Nephron (organoid): ENCODE measurements at regions not wholly inside any gene's neighbourhood (a gene's known extent, or its start where the extent isn't known, plus 50 kb on each side); places are given as distances from the start of the nearest gene placed in this dataset.
A peak's percentile ranks its signal among the peaks of the same experiment; 100 is the strongest.
"Not testable (repeated sequence)": the region's sequence is repeated elsewhere in the genome, so short reads cannot be mapped to it uniquely, and the experiment has no call there.

Experiments used
- H3K27ac Mint-ChIP-seq, 3 experiments: 2 replicates each; pipeline ENCODE4 v1.8.0; 2020; ENCODE audit warnings: mixed read lengths in 3 of 3, mild to moderate bottlenecking in 2 of 3, moderate library complexity in 1 of 3
- H3K27me3 Mint-ChIP-seq: 2 replicates; pipeline ENCODE4 v1.8.0; 2021; ENCODE audit warnings: low read depth, mild to moderate bottlenecking, moderate library complexity, mixed read lengths
- H3K36me3 Mint-ChIP-seq: 2 replicates; pipeline ENCODE4 v1.8.0; 2020; ENCODE audit warnings: low read depth, mixed read lengths
- H3K4me1 Mint-ChIP-seq: 2 replicates; pipeline ENCODE4 v1.8.0; 2020; ENCODE audit warnings: mixed read lengths
- H3K4me3 Mint-ChIP-seq, 3 experiments: 2 replicates each; pipeline ENCODE4 v1.8.0; 2020; ENCODE audit warnings: mild to moderate bottlenecking in 3 of 3, mixed read lengths in 3 of 3, moderate library complexity in 2 of 3
- H3K9me3 Mint-ChIP-seq: 2 replicates; pipeline ENCODE4 v1.8.0; 2020; ENCODE audit warnings: mixed read lengths
- CTCF ChIP-seq, 3 experiments: fragments of 200-600 bp; sonication (generic); IDR thresholded peaks; one replicate each; pipeline ENCODE4 v1.5.0; 2021; ENCODE audit warnings: antibody characterized with exemption in 3 of 3; ENCODE audit not compliant: unreplicated experiment in 3 of 3

GRCh38 chrX:136953867-136954787 lies 73.6 kb upstream of the RBMX start:
- no peaks in the 10 kb centered on the region for H3K4me1 Mint-ChIP-seq
- no peak overlapping the region for H3K27ac Mint-ChIP-seq
- H3K36me3 Mint-ChIP-seq = no peaks in the 10 kb centered on the region
- H3K4me3 Mint-ChIP-seq = no peak overlapping the region
- H3K27me3 Mint-ChIP-seq = no peaks in the 10 kb centered on the region
- no peaks in the 10 kb centered on the region for H3K9me3 Mint-ChIP-seq
- TF ChIP-seq CTCF (IDR thresholded peaks at IDR 0.05; ENCODE audit: unreplicated experiment in 3 of 3) = peak; percentile 40 to 52 (median 48)

GRCh38 chrX:136950211-136950610 lies 69.7 kb upstream of the RBMX start:
- Mint-ChIP-seq H3K4me3 (no peak overlapping the region), H3K4me1 (no peaks in the 10 kb centered on the region), H3K9me3 (no peaks in the 10 kb centered on the region), H3K36me3 (peaks cover 3% of the 10 kb centered on the region), H3K27me3 (no peaks in the 10 kb centered on the region), H3K27ac (no peak overlapping the region)
- TF ChIP-seq CTCF (IDR thresholded peaks at IDR 0.05; ENCODE audit: unreplicated experiment in 3 of 3) = no peak

GRCh38 chrX:136941396-136942337 lies 61.1 kb upstream of the RBMX start:
- Mint-ChIP-seq H3K4me1 (no peaks in the 10 kb centered on the region), H3K27me3 (no peaks in the 10 kb centered on the region), H3K27ac (no peak overlapping the region), H3K4me3 (no peak overlapping the region), H3K36me3 (peaks cover 11% of the 10 kb centered on the region), H3K9me3 (peaks cover 11% of the 10 kb centered on the region)
- TF ChIP-seq CTCF (IDR thresholded peaks at IDR 0.05; ENCODE audit: unreplicated experiment in 3 of 3) = no peak

- Mint-ChIP-seq H3K9me3 (peaks cover 18% of the 10 kb centered on the region), H3K4me1 (peaks cover 8% of the 10 kb centered on the region), H3K27ac (no peak overlapping the region), H3K4me3 (no peak overlapping the region), H3K27me3 (no peaks in the 10 kb centered on the region), H3K36me3 (peaks cover 21% of the 10 kb centered on the region)
- TF ChIP-seq CTCF (IDR thresholded peaks at IDR 0.05; ENCODE audit: unreplicated experiment in 3 of 3) = no peak
Measured at GRCh38 chrX:136936183-136936549, 55.6 kb upstream of the RBMX start.

GRCh38 chrX:136935533-136936182 lies 55.1 kb upstream of the RBMX start:
- H3K27ac Mint-ChIP-seq, H3K4me3 Mint-ChIP-seq, H3K27me3 Mint-ChIP-seq, H3K4me1 Mint-ChIP-seq: not testable (repeated sequence)
- H3K9me3 Mint-ChIP-seq = peaks cover 23% of the 10 kb centered on the region
- H3K36me3 Mint-ChIP-seq = peaks cover 26% of the 10 kb centered on the region

GRCh38 chrX:136934652-136935051 lies 54.1 kb upstream of the RBMX start:
- not testable (repeated sequence) for H3K27me3 Mint-ChIP-seq, H3K4me3 Mint-ChIP-seq, H3K4me1 Mint-ChIP-seq, H3K27ac Mint-ChIP-seq
- Mint-ChIP-seq H3K9me3 (peaks cover 25% of the 10 kb centered on the region), H3K36me3 (peaks cover 29% of the 10 kb centered on the region)
